Keratinocyte (primary cell): ENCODE measurements at regions not wholly inside any gene's neighbourhood (a gene's known extent, or its start where the extent isn't known, plus 50 kb on each side); places are given as distances from the start of the nearest gene placed in this dataset.

Experiments
- DNase-seq: peaks from one replicate; pipeline ENCODE4 v3.0.0-alpha.2; 2011; ENCODE audit warnings: low read depth, missing footprints, low spot score
- FAIRE-seq: peaks from 2 replicates; lab custom pipeline; 2011; peaks lifted over from hg19 to GRCh38; lab: Jason Lieb, UNC
- H2AFZ ChIP-seq: 2 replicates; pipeline ENCODE4 v1.6.0; 2012; ENCODE audit warnings: low read length, control low read depth, inconsistent platforms; ENCODE audit not compliant: control insufficient read depth
- H3K27ac ChIP-seq: 2 replicates; pipeline ENCODE4 v1.5.1; 2011; ENCODE audit warnings: low read length; ENCODE audit not compliant: control insufficient read depth, insufficient read depth
- H3K27me3 ChIP-seq: 3 replicates; pipeline ENCODE4 v1.6.0; 2011; ENCODE audit warnings: low read length; ENCODE audit not compliant: control insufficient read depth, insufficient read depth; ENCODE audit errors: extremely low read depth
- H3K36me3 ChIP-seq, 2 experiments: 2 replicates in 1 of 2; 3 replicates in 1 of 2; pipeline ENCODE4 v1.5.1; 2011; ENCODE audit warnings: low read length in 2 of 2, mild to moderate bottlenecking in 1 of 2; ENCODE audit not compliant: control insufficient read depth in 2 of 2, insufficient read depth in 2 of 2; ENCODE audit errors: extremely low read depth in 1 of 2
- H3K4me1 ChIP-seq: 3 replicates; pipeline ENCODE4 v1.5.1; 2011; ENCODE audit warnings: low read length; ENCODE audit not compliant: control insufficient read depth, insufficient read depth; ENCODE audit errors: extremely low read depth
- H3K4me2 ChIP-seq: 3 replicates; pipeline ENCODE4 v1.6.0; 2011; ENCODE audit warnings: low read depth, low read length; ENCODE audit not compliant: control insufficient read depth, insufficient read depth; ENCODE audit errors: extremely low read depth
- H3K4me3 ChIP-seq, 3 experiments: fragments of 200-600 bp in 1 of 3; sonication (generic) in 1 of 3; 2 replicates in 2 of 3; 3 replicates in 1 of 3; pipeline ENCODE4 v1.5.1; 2011 to 2016; ENCODE audit warnings: low read length in 3 of 3, mild to moderate bottlenecking in 3 of 3, control low read depth in 2 of 3, inconsistent platforms in 1 of 3, low read depth in 1 of 3, mixed read lengths in 1 of 3, mixed run types in 1 of 3, moderate library complexity in 1 of 3; ENCODE audit not compliant: control insufficient read depth in 2 of 3, insufficient read depth in 2 of 3; ENCODE audit errors: extremely low read depth in 1 of 3
- H3K79me2 ChIP-seq: 2 replicates; pipeline ENCODE4 v1.6.0; 2012; ENCODE audit warnings: low read length; ENCODE audit not compliant: control insufficient read depth, insufficient read depth
- H3K9ac ChIP-seq: 3 replicates; pipeline ENCODE4 v1.6.0; 2011; ENCODE audit warnings: low read length; ENCODE audit not compliant: control insufficient read depth, insufficient read depth; ENCODE audit errors: extremely low read depth
- H3K9me1 ChIP-seq: 3 replicates; pipeline ENCODE4 v1.6.0; 2011; ENCODE audit warnings: low read length; ENCODE audit not compliant: control insufficient read depth, insufficient read depth; ENCODE audit errors: extremely low read depth
- H3K9me3 ChIP-seq: 2 replicates; pipeline ENCODE4 v1.5.1; 2012; ENCODE audit warnings: low read depth, low read length; ENCODE audit not compliant: control insufficient read depth
- H4K20me1 ChIP-seq: 3 replicates; pipeline ENCODE4 v1.6.0; 2011; ENCODE audit warnings: low read length; ENCODE audit not compliant: control insufficient read depth, insufficient read depth; ENCODE audit errors: extremely low read depth
- EZH2 ChIP-seq: IDR thresholded peaks from one replicate; pipeline ENCODE4 v1.6.1; 2012; ENCODE audit warnings: inconsistent platforms, mild to moderate bottlenecking, low read length, moderate library complexity
- dilution Hi-C: fragments of 300-500 bp; cut with MboI; formaldehyde crosslinking; loops from one replicate; pipeline ENCODE4 v1.7.0; 2020; ENCODE audit warnings: low sequenced_read_pairs; ENCODE audit not compliant: extremely low pct_ligation_motif_present
- TF ChIP-seq, protein P1 (sequence below), 3 experiments: IDR thresholded peaks in 1 of 3; conservative IDR thresholded peaks in 1 of 3; optimal IDR thresholded peaks in 1 of 3; 2 replicates in 2 of 3; 3 replicates in 1 of 3; pipeline versions ENCODE3 to v1.5.1; 2011; ENCODE audit warnings: low read length in 3 of 3, mild to moderate bottlenecking in 3 of 3, moderate library complexity in 2 of 3, control low read depth in 1 of 3, inconsistent platforms in 1 of 3; ENCODE audit not compliant: insufficient read depth in 2 of 3; ENCODE audit errors: extremely low read depth in 1 of 3

- DNase-seq (no peak), FAIRE-seq (no peak)
- dilution Hi-C loops, result no loop called here
- no peak overlapping the region for H3K4me2 ChIP-seq
- no peaks in the 10 kb centered on the region for H3K9me3 ChIP-seq
- H3K79me2 ChIP-seq, result no peaks in the 10 kb centered on the region
- no peaks in the 10 kb centered on the region for H3K27me3 ChIP-seq
- H4K20me1 ChIP-seq, result no peaks in the 10 kb centered on the region
- H3K9ac ChIP-seq, result no peak overlapping the region
- no peaks in the 10 kb centered on the region for H3K36me3 ChIP-seq
- H2AFZ ChIP-seq, result no peak overlapping the region
- TF ChIP-seq, protein P1, sequence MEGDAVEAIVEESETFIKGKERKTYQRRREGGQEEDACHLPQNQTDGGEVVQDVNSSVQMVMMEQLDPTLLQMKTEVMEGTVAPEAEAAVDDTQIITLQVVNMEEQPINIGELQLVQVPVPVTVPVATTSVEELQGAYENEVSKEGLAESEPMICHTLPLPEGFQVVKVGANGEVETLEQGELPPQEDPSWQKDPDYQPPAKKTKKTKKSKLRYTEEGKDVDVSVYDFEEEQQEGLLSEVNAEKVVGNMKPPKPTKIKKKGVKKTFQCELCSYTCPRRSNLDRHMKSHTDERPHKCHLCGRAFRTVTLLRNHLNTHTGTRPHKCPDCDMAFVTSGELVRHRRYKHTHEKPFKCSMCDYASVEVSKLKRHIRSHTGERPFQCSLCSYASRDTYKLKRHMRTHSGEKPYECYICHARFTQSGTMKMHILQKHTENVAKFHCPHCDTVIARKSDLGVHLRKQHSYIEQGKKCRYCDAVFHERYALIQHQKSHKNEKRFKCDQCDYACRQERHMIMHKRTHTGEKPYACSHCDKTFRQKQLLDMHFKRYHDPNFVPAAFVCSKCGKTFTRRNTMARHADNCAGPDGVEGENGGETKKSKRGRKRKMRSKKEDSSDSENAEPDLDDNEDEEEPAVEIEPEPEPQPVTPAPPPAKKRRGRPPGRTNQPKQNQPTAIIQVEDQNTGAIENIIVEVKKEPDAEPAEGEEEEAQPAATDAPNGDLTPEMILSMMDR (optimal IDR thresholded peaks at IDR 0.05 in 1 of 3, IDR thresholded peaks at IDR 0.05 in 1 of 3, conservative IDR thresholded peaks at IDR 0.05 in 1 of 3; ENCODE audit: extremely low read depth in 1 of 3, insufficient read depth in 2 of 3, low read length in 3 of 3), result no peak
- TF ChIP-seq EZH2, result no peak
- no peaks in the 10 kb centered on the region for H3K9me1 ChIP-seq
- no peak overlapping the region for H3K4me3 ChIP-seq
- no peak overlapping the region for H3K27ac ChIP-seq
- no peaks in the 10 kb centered on the region for H3K4me1 ChIP-seq
Measured at GRCh38 chr6:71567562-71567961, 279.0 kb downstream of the OGFRL1 start.

DNA sequence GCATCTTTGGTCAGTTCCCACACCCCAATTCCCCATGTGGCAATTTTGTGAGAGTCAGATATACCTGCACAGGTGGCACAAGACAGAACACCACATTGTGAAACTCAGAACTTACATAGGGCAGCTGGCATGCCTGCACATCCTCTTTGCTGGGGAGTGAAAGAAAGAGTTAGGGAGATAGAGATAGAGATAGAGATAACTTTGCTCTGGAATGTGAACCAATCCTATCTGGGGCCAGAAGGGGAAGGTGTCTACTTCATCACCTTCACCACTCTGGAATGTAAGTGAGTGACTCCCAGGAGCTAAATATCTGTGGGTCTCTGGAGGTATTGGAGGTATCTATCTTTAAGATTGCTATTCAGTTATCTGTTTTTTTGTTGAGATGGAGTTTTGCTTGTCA is 289.2 kb downstream of the OGFRL1 start:
- DNase-seq, result no peak
- no peak overlapping the region for H3K4me3 ChIP-seq
- FAIRE-seq, result no peak
- dilution Hi-C loops, result no loop called here
- no peaks in the 10 kb centered on the region for H3K27me3 ChIP-seq
- no peaks in the 10 kb centered on the region for H3K36me3 ChIP-seq
- H3K9ac ChIP-seq, result no peak overlapping the region
- H3K79me2 ChIP-seq, result no peaks in the 10 kb centered on the region
- H3K4me1 ChIP-seq, result no peaks in the 10 kb centered on the region
- H3K9me1 ChIP-seq, result no peaks in the 10 kb centered on the region
- no peaks in the 10 kb centered on the region for H3K9me3 ChIP-seq
- H4K20me1 ChIP-seq, result no peaks in the 10 kb centered on the region
- H2AFZ ChIP-seq, result no peak overlapping the region
- TF ChIP-seq EZH2, result no peak
- TF ChIP-seq, protein P1 (optimal IDR thresholded peaks at IDR 0.05 in 1 of 3, IDR thresholded peaks at IDR 0.05 in 1 of 3, conservative IDR thresholded peaks at IDR 0.05 in 1 of 3; ENCODE audit: extremely low read depth in 1 of 3, insufficient read depth in 2 of 3, low read length in 3 of 3), result no peak
- H3K4me2 ChIP-seq, result no peak overlapping the region
- H3K27ac ChIP-seq, result no peak overlapping the region
